Tibial nerve (tissue), 3 donors: ENCODE measurements at regions not wholly inside any gene's neighbourhood (a gene's known extent, or its start where the extent isn't known, plus 50 kb on each side); places are given as distances from the start of the nearest gene placed in this dataset.

Experiments used
- CTCF ChIP-seq, 5 experiments: fragments of 200-600 bp in 3 of 5; fragments of 450-650 bp in 2 of 5; sonication (generic) in 3 of 5; IDR thresholded peaks; one replicate each; pipeline ENCODE4 v1.5.1; 2016 to 2019; ENCODE audit warnings: antibody characterized with exemption in 5 of 5, mild to moderate bottlenecking in 3 of 5, moderate library complexity in 2 of 5
- POLR2A ChIP-seq, 2 donors: fragments of 450-650 bp; IDR thresholded peaks; one replicate each; pipeline ENCODE4 v1.6.1; 2017; ENCODE audit warnings: antibody characterized with exemption in 2 of 2, mild to moderate bottlenecking in 2 of 2, moderate library complexity in 2 of 2

- TF ChIP-seq CTCF (IDR thresholded peaks at IDR 0.05) (no peak), POLR2A (IDR thresholded peaks at IDR 0.05) (no peak)
Measured at GRCh38 chr18:56462276-56462675, 176.1 kb downstream of the TXNL1 start.
